Uterus (tissue), 2 donors: ENCODE measurements at regions not wholly inside any gene's neighbourhood (a gene's known extent, or its start where the extent isn't known, plus 50 kb on each side); places are given as distances from the start of the nearest gene placed in this dataset.

Experiments
- CTCF ChIP-seq, 4 experiments: fragments of 200-600 bp in 2 of 4; fragments of 450-650 bp in 2 of 4; sonication (generic) in 2 of 4; IDR thresholded peaks; one replicate each; pipeline ENCODE4 v1.5.1; 2016 to 2019; ENCODE audit warnings: antibody characterized with exemption in 4 of 4, mild to moderate bottlenecking in 2 of 4, moderate library complexity in 1 of 4
- POLR2A ChIP-seq, 2 donors: fragments of 450-650 bp; IDR thresholded peaks; one replicate each; pipeline ENCODE4 v1.6.1; 2016; ENCODE audit warnings: antibody characterized with exemption in 2 of 2, mild to moderate bottlenecking in 1 of 2, moderate library complexity in 1 of 2

GRCh38 chr4:22238742-22239141 lies 277.1 kb downstream of the ADGRA3 start:
- TF ChIP-seq CTCF (IDR thresholded peaks at IDR 0.05) (no peak), POLR2A (IDR thresholded peaks at IDR 0.05) (no peak)
